Liver (tissue), 3 donors: ENCODE measurements at regions not wholly inside any gene's neighbourhood (a gene's known extent, or its start where the extent isn't known, plus 50 kb on each side); places are given as distances from the start of the nearest gene placed in this dataset.

Experiments
- ATF3 ChIP-seq: IDR thresholded peaks from 2 replicates; pipeline ENCODE4 v1.6.1; 2016; ENCODE audit warnings: antibody characterized with exemption
- CTCF ChIP-seq: fragments of 150-350 bp; IDR thresholded peaks from 2 replicates; pipeline ENCODE4 v1.5.1; 2017; ENCODE audit warnings: improper control_type of control experiment, low read depth, low read length; ENCODE audit not compliant: missing input control
- EGR1 ChIP-seq, 2 donors: IDR thresholded peaks; 2 replicates each; pipeline ENCODE4 v1.6.1; 2016 to 2018; ENCODE audit warnings: antibody characterized with exemption in 2 of 2, low read depth in 2 of 2
- FOXA2 ChIP-seq: IDR thresholded peaks from 2 replicates; pipeline ENCODE4 v1.6.1; 2016; ENCODE audit warnings: antibody characterized with exemption
- GABPA ChIP-seq, 2 donors: IDR thresholded peaks in 1 of 2; conservative IDR thresholded peaks in 1 of 2; 2 replicates each; pipeline ENCODE4 v1.6.1; 2016; ENCODE audit warnings: antibody characterized with exemption in 2 of 2, mild to moderate bottlenecking in 1 of 2, moderate library complexity in 1 of 2
- JUND ChIP-seq, 2 donors: IDR thresholded peaks; 2 replicates each; pipeline ENCODE4 v1.6.1; 2016; ENCODE audit warnings: antibody characterized with exemption in 2 of 2
- MAX ChIP-seq: IDR thresholded peaks from 2 replicates; pipeline ENCODE4 v1.6.1; 2016; ENCODE audit warnings: antibody characterized with exemption
- NR2F2 ChIP-seq: IDR thresholded peaks from 2 replicates; pipeline ENCODE4 v1.6.1; 2016; ENCODE audit warnings: antibody characterized with exemption
- RAD21 ChIP-seq, 2 donors: IDR thresholded peaks; 2 replicates each; pipeline ENCODE4 v1.6.1; 2016; ENCODE audit warnings: antibody characterized with exemption in 2 of 2, mild to moderate bottlenecking in 2 of 2
- REST ChIP-seq: IDR thresholded peaks from 2 replicates; pipeline ENCODE4 v1.6.1; 2016; ENCODE audit warnings: antibody characterized with exemption, mild to moderate bottlenecking
- RXRA ChIP-seq, 2 donors: IDR thresholded peaks; 2 replicates each; pipeline ENCODE4 v1.6.1; 2017 to 2018; ENCODE audit warnings: antibody characterized with exemption in 2 of 2, mild to moderate bottlenecking in 1 of 2
- SP1 ChIP-seq: IDR thresholded peaks from 2 replicates; pipeline ENCODE4 v1.6.1; 2018; ENCODE audit warnings: antibody characterized with exemption, mild to moderate bottlenecking
- TAF1 ChIP-seq: conservative IDR thresholded peaks from 2 replicates; pipeline ENCODE4 v1.6.1; 2016; ENCODE audit warnings: antibody characterized with exemption, mild to moderate bottlenecking
- YY1 ChIP-seq: IDR thresholded peaks from 2 replicates; pipeline ENCODE4 v1.6.1; 2016; ENCODE audit warnings: antibody characterized with exemption, mild to moderate bottlenecking
- donor health status: healthy.
- donor health status: healthy.

GRCh38 chr13:53276265-53276664 is 247.7 kb downstream of the OLFM4 start:
- TF ChIP-seq MAX, result no peak
- no peak for TF ChIP-seq CTCF
- no peak for TF ChIP-seq GABPA (IDR thresholded peaks at IDR 0.05 in 1 of 2, conservative IDR thresholded peaks at IDR 0.05 in 1 of 2)
- TF ChIP-seq SP1, result no peak
- TF ChIP-seq REST, result no peak
- TF ChIP-seq RAD21 (IDR thresholded peaks at IDR 0.05), result no peak
- no peak for TF ChIP-seq TAF1
- TF ChIP-seq YY1, result no peak
- no peak for TF ChIP-seq RXRA (IDR thresholded peaks at IDR 0.05)
- no peak for TF ChIP-seq FOXA2
- no peak for TF ChIP-seq ATF3
- TF ChIP-seq JUND (IDR thresholded peaks at IDR 0.05), result no peak
- TF ChIP-seq NR2F2, result no peak
- TF ChIP-seq EGR1 (IDR thresholded peaks at IDR 0.05; ENCODE audit: low read depth in 2 of 2), result no peak
